ENCODE measurements at regions not wholly inside any gene's neighbourhood (a gene's known extent, or its start where the extent isn't known, plus 50 kb on each side); places are given as distances from the start of the nearest gene placed in this dataset.

DNA sequence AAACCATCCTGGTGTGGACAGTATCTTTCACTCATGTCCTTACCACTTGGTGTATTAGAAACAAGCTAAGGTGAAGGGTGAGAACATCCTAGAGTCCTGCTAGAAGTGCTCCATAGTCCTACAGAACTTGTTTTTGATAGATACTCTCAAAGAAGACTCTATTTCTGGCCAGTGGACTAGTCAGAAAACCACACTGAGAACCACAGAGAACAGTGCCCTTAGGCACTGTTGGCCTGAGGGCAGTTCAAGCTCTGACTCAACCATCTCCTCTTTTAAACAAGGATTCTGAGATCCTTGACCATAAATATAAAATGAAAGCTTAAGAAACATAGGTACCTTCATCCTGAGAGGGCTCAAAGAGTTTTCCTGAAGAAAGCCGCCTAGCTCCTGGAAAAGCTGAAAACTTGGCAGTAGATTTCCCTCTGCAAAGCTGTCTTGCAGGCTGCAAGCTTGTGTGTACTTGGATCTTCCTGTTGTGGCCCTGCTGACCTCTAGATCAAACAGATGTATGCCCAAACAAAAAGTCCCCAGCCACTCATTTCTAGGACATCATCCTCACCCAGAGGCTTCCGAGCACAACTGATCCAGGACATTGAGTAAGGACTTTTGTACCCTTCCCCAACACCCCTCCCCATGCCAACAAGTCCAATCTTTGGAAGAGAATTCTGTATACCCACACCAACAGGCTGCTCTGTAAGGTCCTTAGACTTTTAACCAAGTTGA is 111.6 kb upstream of the CXCL13 start:
- no peak for DNase-seq (ENCODE audit: low read depth in 1 of 2, low spot score in 1 of 2)
- TF ChIP-seq POLR2AphosphoS5 (IDR thresholded peaks at IDR 0.05; ENCODE audit: low read depth) (no peak), GABPA (IDR thresholded peaks at IDR 0.05; ENCODE audit: low read depth) (no peak), SPI1 (IDR thresholded peaks at IDR 0.05; ENCODE audit: borderline replicate concordance, low read depth) (no peak)
- TF ChIP-seq, protein P1, sequence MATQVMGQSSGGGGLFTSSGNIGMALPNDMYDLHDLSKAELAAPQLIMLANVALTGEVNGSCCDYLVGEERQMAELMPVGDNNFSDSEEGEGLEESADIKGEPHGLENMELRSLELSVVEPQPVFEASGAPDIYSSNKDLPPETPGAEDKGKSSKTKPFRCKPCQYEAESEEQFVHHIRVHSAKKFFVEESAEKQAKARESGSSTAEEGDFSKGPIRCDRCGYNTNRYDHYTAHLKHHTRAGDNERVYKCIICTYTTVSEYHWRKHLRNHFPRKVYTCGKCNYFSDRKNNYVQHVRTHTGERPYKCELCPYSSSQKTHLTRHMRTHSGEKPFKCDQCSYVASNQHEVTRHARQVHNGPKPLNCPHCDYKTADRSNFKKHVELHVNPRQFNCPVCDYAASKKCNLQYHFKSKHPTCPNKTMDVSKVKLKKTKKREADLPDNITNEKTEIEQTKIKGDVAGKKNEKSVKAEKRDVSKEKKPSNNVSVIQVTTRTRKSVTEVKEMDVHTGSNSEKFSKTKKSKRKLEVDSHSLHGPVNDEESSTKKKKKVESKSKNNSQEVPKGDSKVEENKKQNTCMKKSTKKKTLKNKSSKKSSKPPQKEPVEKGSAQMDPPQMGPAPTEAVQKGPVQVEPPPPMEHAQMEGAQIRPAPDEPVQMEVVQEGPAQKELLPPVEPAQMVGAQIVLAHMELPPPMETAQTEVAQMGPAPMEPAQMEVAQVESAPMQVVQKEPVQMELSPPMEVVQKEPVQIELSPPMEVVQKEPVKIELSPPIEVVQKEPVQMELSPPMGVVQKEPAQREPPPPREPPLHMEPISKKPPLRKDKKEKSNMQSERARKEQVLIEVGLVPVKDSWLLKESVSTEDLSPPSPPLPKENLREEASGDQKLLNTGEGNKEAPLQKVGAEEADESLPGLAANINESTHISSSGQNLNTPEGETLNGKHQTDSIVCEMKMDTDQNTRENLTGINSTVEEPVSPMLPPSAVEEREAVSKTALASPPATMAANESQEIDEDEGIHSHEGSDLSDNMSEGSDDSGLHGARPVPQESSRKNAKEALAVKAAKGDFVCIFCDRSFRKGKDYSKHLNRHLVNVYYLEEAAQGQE (IDR thresholded peaks at IDR 0.05; ENCODE audit: insufficient replicate concordance, low read depth), result no peak
- TF ChIP-seq, protein P2, sequence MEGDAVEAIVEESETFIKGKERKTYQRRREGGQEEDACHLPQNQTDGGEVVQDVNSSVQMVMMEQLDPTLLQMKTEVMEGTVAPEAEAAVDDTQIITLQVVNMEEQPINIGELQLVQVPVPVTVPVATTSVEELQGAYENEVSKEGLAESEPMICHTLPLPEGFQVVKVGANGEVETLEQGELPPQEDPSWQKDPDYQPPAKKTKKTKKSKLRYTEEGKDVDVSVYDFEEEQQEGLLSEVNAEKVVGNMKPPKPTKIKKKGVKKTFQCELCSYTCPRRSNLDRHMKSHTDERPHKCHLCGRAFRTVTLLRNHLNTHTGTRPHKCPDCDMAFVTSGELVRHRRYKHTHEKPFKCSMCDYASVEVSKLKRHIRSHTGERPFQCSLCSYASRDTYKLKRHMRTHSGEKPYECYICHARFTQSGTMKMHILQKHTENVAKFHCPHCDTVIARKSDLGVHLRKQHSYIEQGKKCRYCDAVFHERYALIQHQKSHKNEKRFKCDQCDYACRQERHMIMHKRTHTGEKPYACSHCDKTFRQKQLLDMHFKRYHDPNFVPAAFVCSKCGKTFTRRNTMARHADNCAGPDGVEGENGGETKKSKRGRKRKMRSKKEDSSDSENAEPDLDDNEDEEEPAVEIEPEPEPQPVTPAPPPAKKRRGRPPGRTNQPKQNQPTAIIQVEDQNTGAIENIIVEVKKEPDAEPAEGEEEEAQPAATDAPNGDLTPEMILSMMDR (IDR thresholded peaks at IDR 0.05; ENCODE audit: insufficient read depth, low read length), result no peak
- Histone ChIP-seq H3K4me3 (replicated peaks; ENCODE audit: insufficient read depth, low read length) (no peak overlapping the region), H3K27ac (replicated peaks) (no peak overlapping the region), H3K27me3 (ENCODE audit: insufficient read depth, poor library complexity, severe bottlenecking) (peaks cover 2% of the 10 kb centered on the region)

GRCh38 chr4:77496457-77496856 is 109.2 kb upstream of the CXCL13 start:
- no peak for DNase-seq (ENCODE audit: low read depth in 1 of 2, low spot score in 1 of 2)
- no peak overlapping the region for H3K4me3 ChIP-seq (replicated peaks; ENCODE audit: insufficient read depth, low read length)
- TF ChIP-seq, protein P1 (IDR thresholded peaks at IDR 0.05; ENCODE audit: insufficient replicate concordance, low read depth), result no peak
- TF ChIP-seq, protein P2 (IDR thresholded peaks at IDR 0.05; ENCODE audit: insufficient read depth, low read length), result no peak
- no peak for TF ChIP-seq GABPA (IDR thresholded peaks at IDR 0.05; ENCODE audit: low read depth)
- TF ChIP-seq SPI1 (IDR thresholded peaks at IDR 0.05; ENCODE audit: borderline replicate concordance, low read depth), result no peak
- no peak for TF ChIP-seq POLR2AphosphoS5 (IDR thresholded peaks at IDR 0.05; ENCODE audit: low read depth)
- no peak overlapping the region for H3K27ac ChIP-seq (replicated peaks)
- H3K27me3 ChIP-seq (ENCODE audit: insufficient read depth, poor library complexity, severe bottlenecking), result no peaks in the 10 kb centered on the region

- no peak overlapping the region for H3K4me3 ChIP-seq (replicated peaks; ENCODE audit: insufficient read depth, low read length)
- no peak for DNase-seq (ENCODE audit: low read depth in 1 of 2, low spot score in 1 of 2)
- TF ChIP-seq GABPA (IDR thresholded peaks at IDR 0.05; ENCODE audit: low read depth) (no peak), SPI1 (IDR thresholded peaks at IDR 0.05; ENCODE audit: borderline replicate concordance, low read depth) (no peak), POLR2AphosphoS5 (IDR thresholded peaks at IDR 0.05; ENCODE audit: low read depth) (no peak)
- TF ChIP-seq, protein P1 (IDR thresholded peaks at IDR 0.05; ENCODE audit: insufficient replicate concordance, low read depth), result no peak
- TF ChIP-seq, protein P2 (IDR thresholded peaks at IDR 0.05; ENCODE audit: insufficient read depth, low read length), result no peak
Observed at GRCh38 chr4:77500801-77501200, 104.8 kb upstream of the CXCL13 start.

More at GRCh38 chr4:77500801-77501200, 104.8 kb upstream of the CXCL13 start:
- Histone ChIP-seq H3K27me3 (ENCODE audit: insufficient read depth, poor library complexity, severe bottlenecking) (no peaks in the 10 kb centered on the region), H3K27ac (replicated peaks) (no peak overlapping the region)
